DOHH2 (cell line): ENCODE measurements at regions not wholly inside any gene's neighbourhood (a gene's known extent, or its start where the extent isn't known, plus 50 kb on each side); places are given as distances from the start of the nearest gene placed in this dataset.

ENCODE experiments used
- EZH2phosphoT487 ChIP-seq: fragments of 200-600 bp; sonication (generic); IDR thresholded peaks from 2 replicates; pipeline ENCODE4 v1.6.1; 2017; ENCODE audit warnings: borderline replicate concordance, mild to moderate bottlenecking, antibody characterized with exemption, low read length, moderate library complexity, mixed read lengths
- TF ChIP-seq, protein P1 (sequence below): fragments of 200-600 bp; sonication (generic); IDR thresholded peaks from one replicate; pipeline ENCODE4 v1.5.1; 2014; ENCODE audit warnings: antibody characterized with exemption, mild to moderate bottlenecking, low read depth, low read length; ENCODE audit not compliant: poor library complexity, severe bottlenecking

DNA sequence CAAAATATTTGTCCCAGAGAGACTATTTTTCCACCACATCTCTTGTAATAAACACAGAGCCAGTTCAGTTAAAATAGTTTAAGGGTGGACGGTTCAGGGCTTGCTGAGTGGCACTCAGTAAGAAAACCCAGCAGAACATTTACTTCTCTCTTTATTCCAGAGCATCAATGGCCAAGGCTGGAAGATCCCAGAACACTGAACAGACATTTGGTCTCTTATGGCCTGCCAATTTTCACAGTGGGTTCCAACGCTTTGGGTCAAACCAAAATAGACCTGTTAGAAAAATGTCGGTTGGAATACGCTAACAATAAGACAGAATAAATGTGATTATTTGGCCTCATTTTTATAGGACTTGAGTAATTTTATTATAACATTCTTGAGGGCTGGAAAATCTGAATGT is 580.3 kb upstream of the TMEFF2 start:
- TF ChIP-seq, protein P1, sequence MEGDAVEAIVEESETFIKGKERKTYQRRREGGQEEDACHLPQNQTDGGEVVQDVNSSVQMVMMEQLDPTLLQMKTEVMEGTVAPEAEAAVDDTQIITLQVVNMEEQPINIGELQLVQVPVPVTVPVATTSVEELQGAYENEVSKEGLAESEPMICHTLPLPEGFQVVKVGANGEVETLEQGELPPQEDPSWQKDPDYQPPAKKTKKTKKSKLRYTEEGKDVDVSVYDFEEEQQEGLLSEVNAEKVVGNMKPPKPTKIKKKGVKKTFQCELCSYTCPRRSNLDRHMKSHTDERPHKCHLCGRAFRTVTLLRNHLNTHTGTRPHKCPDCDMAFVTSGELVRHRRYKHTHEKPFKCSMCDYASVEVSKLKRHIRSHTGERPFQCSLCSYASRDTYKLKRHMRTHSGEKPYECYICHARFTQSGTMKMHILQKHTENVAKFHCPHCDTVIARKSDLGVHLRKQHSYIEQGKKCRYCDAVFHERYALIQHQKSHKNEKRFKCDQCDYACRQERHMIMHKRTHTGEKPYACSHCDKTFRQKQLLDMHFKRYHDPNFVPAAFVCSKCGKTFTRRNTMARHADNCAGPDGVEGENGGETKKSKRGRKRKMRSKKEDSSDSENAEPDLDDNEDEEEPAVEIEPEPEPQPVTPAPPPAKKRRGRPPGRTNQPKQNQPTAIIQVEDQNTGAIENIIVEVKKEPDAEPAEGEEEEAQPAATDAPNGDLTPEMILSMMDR = no peak
- no peak for TF ChIP-seq EZH2phosphoT487
